BLaER1 treated with 17β-estradiol and CSF1 and Interleukin-3, amounts not matched to agents 10 nM and 100 nM (cell line): ENCODE measurements at regions not wholly inside any gene's neighbourhood (a gene's known extent, or its start where the extent isn't known, plus 50 kb on each side); places are given as distances from the start of the nearest gene placed in this dataset.
A peak's percentile ranks its signal among the peaks of the same experiment; 100 is the strongest.

Experiments used
- H3K27ac ChIP-seq, 11 experiments: shearing (Covaris generic); formaldehyde crosslinking; 2 replicates each; pipeline ENCODE4 v1.8.1; 2022
- H3K27me3 ChIP-seq, 11 experiments: shearing (Covaris generic); formaldehyde crosslinking; 2 replicates each; pipeline ENCODE4 v1.8.1; 2022
- H3K36me3 ChIP-seq, 11 experiments: shearing (Covaris generic); formaldehyde crosslinking; 2 replicates each; pipeline ENCODE4 v1.8.1; 2022
- H3K4me1 ChIP-seq, 10 experiments: shearing (Covaris generic); formaldehyde crosslinking; 2 replicates each; pipeline ENCODE4 v1.8.1; 2022
- H3K4me2 ChIP-seq, 11 experiments: shearing (Covaris generic); formaldehyde crosslinking; 2 replicates each; pipeline ENCODE4 v1.8.1; 2022
- H3K4me3 ChIP-seq, 10 experiments: shearing (Covaris generic); formaldehyde crosslinking; 2 replicates each; pipeline ENCODE4 v1.8.1; 2022
- H3K9ac ChIP-seq, 11 experiments: shearing (Covaris generic); formaldehyde crosslinking; 2 replicates each; pipeline ENCODE4 v1.8.1; 2022
- H3K9me3 ChIP-seq, 11 experiments: shearing (Covaris generic); formaldehyde crosslinking; replicated peaks in 1 of 11; 2 replicates each; pipeline ENCODE4 v1.8.1; 2022
- H4K20me1 ChIP-seq, 11 experiments: shearing (Covaris generic); formaldehyde crosslinking; 2 replicates each; pipeline ENCODE4 v1.8.1; 2022
- Cebpa-rat ChIP-seq, 11 experiments: shearing (Covaris generic); IDR thresholded peaks; 2 replicates each; pipeline ENCODE4 v1.8.1; 2022

DNA sequence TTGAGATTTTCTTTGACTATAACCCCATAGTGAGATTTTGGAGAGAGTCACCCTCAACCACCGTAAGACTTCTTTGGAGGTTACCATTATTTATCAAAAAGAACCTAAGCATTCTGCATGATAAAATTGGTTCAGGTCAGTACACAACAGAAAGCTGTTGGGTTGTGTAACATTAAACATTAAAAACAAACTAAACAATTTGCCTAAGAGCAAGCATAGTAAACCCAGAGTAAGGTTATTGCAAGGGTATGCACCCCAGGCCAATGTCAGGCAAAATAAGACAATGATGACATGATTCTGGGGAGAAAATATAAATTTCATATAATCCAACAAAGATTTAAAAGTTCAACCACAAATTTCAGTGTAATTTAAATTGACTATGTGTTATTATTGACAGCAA lies 472.4 kb downstream of the SH2D1A start:
- Histone ChIP-seq H3K9me3 (no peaks in the 10 kb centered on the region), H4K20me1 (peaks cover 0 to 6% (median 0%) of the 10 kb centered on the region in 11 experiments; a peak in 1 of 22 replicates), H3K27ac (no peak overlapping the region), H3K36me3 (no peaks in the 10 kb centered on the region), H3K4me3 (no peak overlapping the region), H3K9ac (no peak overlapping the region), H3K27me3 (peaks cover 60 to 96% (median 84%) of the 10 kb centered on the region in 11 experiments; a peak in 21 of 22 replicates), H3K4me1 (no peaks in the 10 kb centered on the region), H3K4me2 (no peak overlapping the region)
- TF ChIP-seq Cebpa-rat (IDR thresholded peaks at IDR 0.05), result no peak

- Histone ChIP-seq H4K20me1 (peaks cover 0 to 6% (median 0%) of the 10 kb centered on the region in 11 experiments; a peak in 2 of 22 replicates), H3K27me3 (peaks cover 57 to 97% (median 83%) of the 10 kb centered on the region in 11 experiments; a peak in 21 of 22 replicates), H3K27ac (no peak overlapping the region), H3K4me1 (no peaks in the 10 kb centered on the region), H3K4me3 (no peak overlapping the region), H3K9ac (no peak overlapping the region), H3K36me3 (no peaks in the 10 kb centered on the region), H3K9me3 (no peaks in the 10 kb centered on the region), H3K4me2 (no peak overlapping the region)
- no peak for TF ChIP-seq Cebpa-rat (IDR thresholded peaks at IDR 0.05)
These were observed 474.4 kb downstream of the SH2D1A start for GRCh38 chrX:124820738-124821137.

GRCh38 chrX:124827258-124827845 lies 481.0 kb downstream of the SH2D1A start:
- TF ChIP-seq Cebpa-rat (IDR thresholded peaks at IDR 0.05), result no peak
- Histone ChIP-seq H3K36me3 (no peaks in the 10 kb centered on the region), H4K20me1 (peaks cover 0 to 4% (median 0%) of the 10 kb centered on the region in 11 experiments; a peak in 3 of 22 replicates), H3K4me3 (no peak overlapping the region), H3K27me3 (peaks cover 51 to 98% (median 91%) of the 10 kb centered on the region in 11 experiments), H3K9me3 (no peaks in the 10 kb centered on the region), H3K27ac (no peak overlapping the region), H3K9ac (no peak overlapping the region), H3K4me2 (no peak overlapping the region), H3K4me1 (peaks cover 0 to 16% (median 3%) of the 10 kb centered on the region in 10 experiments; a peak in 8 of 20 replicates)

DNA sequence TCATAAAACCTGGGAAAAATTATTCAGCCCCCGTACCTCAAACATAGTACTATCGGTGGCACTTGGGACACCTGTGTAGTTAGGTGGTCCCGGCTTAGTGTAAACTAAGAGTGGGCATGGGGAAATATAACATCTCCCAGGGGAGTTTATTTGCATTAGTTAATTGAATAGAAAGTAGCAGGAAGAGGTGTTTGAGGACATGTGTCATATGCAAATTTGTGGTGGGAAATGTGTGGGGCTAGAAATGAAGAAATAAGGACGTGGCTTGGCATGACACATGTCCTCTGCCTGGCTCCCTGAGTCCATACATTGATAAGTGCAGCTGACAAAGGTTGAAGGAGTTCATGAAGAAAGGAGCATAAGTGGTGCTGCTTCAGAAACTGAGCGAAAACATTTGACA lies 483.6 kb downstream of the SH2D1A start:
- TF ChIP-seq Cebpa-rat (IDR thresholded peaks at IDR 0.05), result no peak
- Histone ChIP-seq H3K36me3 (no peaks in the 10 kb centered on the region), H3K9me3 (no peaks in the 10 kb centered on the region), H3K4me3 (no peak overlapping the region), H3K9ac (no peak overlapping the region), H3K27ac (peak overlapping the region in 2 of 11 experiments; percentile 18 to 31; a peak in 2 of 22 replicates), H3K4me2 (peak overlapping the region in 4 of 11 experiments; percentile 13 to 39 (median 32); a peak in 6 of 22 replicates), H3K4me1 (peaks cover 0 to 16% (median 3%) of the 10 kb centered on the region in 10 experiments; a peak in 8 of 20 replicates), H3K27me3 (peaks cover 63 to 100% (median 95%) of the 10 kb centered on the region in 11 experiments), H4K20me1 (no peaks in the 10 kb centered on the region; a peak in 1 of 22 replicates)

DNA sequence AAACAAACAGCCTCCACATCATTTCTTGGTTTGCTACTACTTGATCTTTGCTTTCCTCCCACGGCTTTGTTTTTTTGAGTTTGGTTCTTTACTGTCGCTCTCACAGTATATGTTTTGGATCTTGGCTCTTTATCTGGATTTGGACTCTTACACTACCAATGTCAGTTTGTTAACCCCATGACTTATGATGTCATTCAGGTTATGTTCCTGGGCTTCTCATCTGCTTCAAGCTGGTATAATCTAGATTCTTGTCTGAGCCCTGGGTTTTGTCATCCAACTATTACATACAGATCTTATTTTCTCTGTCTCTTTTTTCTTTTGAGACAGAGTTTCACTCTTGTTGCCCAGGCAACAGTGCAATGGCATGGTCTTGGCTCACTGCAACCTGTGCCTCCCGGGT lies 482.9 kb upstream of the TEX13C start:
- Histone ChIP-seq H3K4me1 (no peaks in the 10 kb centered on the region), H3K27ac (no peak overlapping the region), H4K20me1 (no peaks in the 10 kb centered on the region; a peak in 2 of 22 replicates), H3K9ac (no peak overlapping the region), H3K9me3 (no peaks in the 10 kb centered on the region), H3K36me3 (no peaks in the 10 kb centered on the region), H3K4me3 (no peak overlapping the region), H3K27me3 (peaks cover 91 to 100% (median 99%) of the 10 kb centered on the region in 11 experiments), H3K4me2 (no peak overlapping the region)
- no peak for TF ChIP-seq Cebpa-rat (IDR thresholded peaks at IDR 0.05)

DNA sequence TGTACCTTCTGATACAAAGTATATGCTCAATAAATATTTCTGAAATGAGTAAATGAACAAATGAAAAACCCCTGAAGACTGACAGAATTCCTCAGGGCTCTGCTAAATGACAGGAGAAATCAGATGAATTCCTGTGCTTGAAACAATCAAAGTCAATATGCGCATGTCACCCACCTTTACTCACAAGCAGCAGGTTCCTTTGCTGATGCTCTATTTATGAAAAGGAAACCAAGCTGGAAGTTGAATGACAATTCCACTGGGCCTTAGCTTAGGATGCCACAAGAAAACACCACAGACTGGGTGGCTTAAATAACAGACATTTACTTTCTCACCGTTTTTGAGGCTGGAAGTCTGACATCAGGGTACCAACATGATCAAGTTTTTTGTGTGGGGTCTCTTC lies 477.5 kb upstream of the TEX13C start:
- Histone ChIP-seq H4K20me1 (no peaks in the 10 kb centered on the region; a peak in 1 of 22 replicates), H3K4me2 (no peak overlapping the region), H3K9me3 (no peaks in the 10 kb centered on the region), H3K4me3 (no peak overlapping the region), H3K4me1 (no peaks in the 10 kb centered on the region), H3K27me3 (peaks cover 91 to 100% (median 99%) of the 10 kb centered on the region in 11 experiments), H3K27ac (no peak overlapping the region), H3K36me3 (no peaks in the 10 kb centered on the region), H3K9ac (no peak overlapping the region)
- TF ChIP-seq Cebpa-rat (IDR thresholded peaks at IDR 0.05), result no peak

DNA sequence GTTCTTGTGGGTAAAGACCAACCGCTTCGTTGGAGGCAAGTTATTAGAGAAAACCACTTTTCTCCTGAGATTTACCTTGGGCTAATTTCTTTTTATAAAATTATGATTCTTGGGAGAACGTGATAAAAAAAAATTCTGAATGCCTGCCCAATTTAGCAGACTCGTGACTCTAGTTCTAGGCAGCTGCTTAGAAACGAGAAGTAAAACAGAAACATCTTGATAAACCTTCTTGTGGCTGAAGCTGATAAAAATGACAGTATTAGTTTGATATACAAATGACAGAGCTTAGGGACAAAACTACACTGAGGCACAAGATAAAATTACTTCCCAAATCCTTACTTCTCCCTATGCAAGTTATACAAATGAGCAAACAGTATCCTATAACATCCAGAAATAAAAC lies 458.9 kb upstream of the TEX13C start:
- Histone ChIP-seq H3K9ac (no peak overlapping the region), H3K4me3 (no peak overlapping the region), H3K9me3 (peaks cover 0 to 20% (median 7%) of the 10 kb centered on the region in 11 experiments; a peak in 9 of 22 replicates), H4K20me1 (no peaks in the 10 kb centered on the region; a peak in 1 of 22 replicates), H3K4me1 (peaks cover 0 to 6% (median 0%) of the 10 kb centered on the region in 10 experiments; a peak in 2 of 20 replicates), H3K4me2 (0 out of 22 replicates have a peak overlapping the region, but pooled peaks of 1 of the 11 experiments have one; percentile 4), H3K27ac (no peak overlapping the region), H3K27me3 (peaks cover 56 to 100% (median 94%) of the 10 kb centered on the region in 11 experiments), H3K36me3 (no peaks in the 10 kb centered on the region)
- no peak for TF ChIP-seq Cebpa-rat (IDR thresholded peaks at IDR 0.05)

- Histone ChIP-seq H3K27ac (no peak overlapping the region), H3K4me3 (no peak overlapping the region), H3K9me3 (peaks cover 0 to 20% (median 7%) of the 10 kb centered on the region in 11 experiments; a peak in 10 of 22 replicates), H3K4me1 (peaks cover 0 to 6% (median 0%) of the 10 kb centered on the region in 10 experiments; a peak in 2 of 20 replicates), H3K4me2 (no peak overlapping the region), H4K20me1 (no peaks in the 10 kb centered on the region; a peak in 1 of 22 replicates), H3K36me3 (no peaks in the 10 kb centered on the region), H3K9ac (no peak overlapping the region), H3K27me3 (peaks cover 50 to 100% (median 88%) of the 10 kb centered on the region in 11 experiments)
- TF ChIP-seq Cebpa-rat (IDR thresholded peaks at IDR 0.05), result no peak
These were observed 457.4 kb upstream of the TEX13C start for GRCh38 chrX:124862301-124862700.

- Histone ChIP-seq H3K27me3 (peaks cover 41 to 100% (median 86%) of the 10 kb centered on the region in 11 experiments), H3K9ac (no peak overlapping the region), H3K4me2 (no peak overlapping the region), H3K4me3 (no peak overlapping the region), H3K4me1 (peaks cover 0 to 6% (median 0%) of the 10 kb centered on the region in 10 experiments; a peak in 2 of 20 replicates), H3K9me3 (peaks cover 4 to 30% (median 12%) of the 10 kb centered on the region in 11 experiments; a peak in 15 of 22 replicates), H3K36me3 (no peaks in the 10 kb centered on the region), H3K27ac (no peak overlapping the region), H4K20me1 (no peaks in the 10 kb centered on the region; a peak in 1 of 22 replicates)
- no peak for TF ChIP-seq Cebpa-rat (IDR thresholded peaks at IDR 0.05)
These were observed 456.4 kb upstream of the TEX13C start for GRCh38 chrX:124863303-124863702.
